ENCODE measurements at regions not wholly inside any gene's neighbourhood (a gene's known extent, or its start where the extent isn't known, plus 50 kb on each side); places are given as distances from the start of the nearest gene placed in this dataset.

DNA sequence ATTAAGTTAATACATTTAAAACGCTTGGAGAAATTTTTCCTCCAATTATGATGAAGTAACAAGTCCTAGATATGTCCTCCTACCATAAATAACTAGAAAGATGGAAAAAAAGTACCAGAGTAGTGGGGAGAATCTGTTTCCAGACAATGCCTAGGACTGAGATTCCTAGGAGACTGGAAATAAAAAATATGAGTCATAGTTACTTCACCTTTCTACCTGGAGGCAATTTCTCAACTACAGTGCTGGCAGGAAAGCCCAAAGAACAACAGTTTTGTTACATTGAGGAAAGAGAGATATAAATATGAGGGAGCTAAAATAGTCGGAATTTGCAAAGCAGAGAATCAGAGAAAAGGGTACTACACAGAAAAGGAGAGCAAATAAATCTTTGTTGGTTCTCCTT, 202.1 kb upstream of the ARHGAP42 start:
- no peak for TF ChIP-seq CTCF (IDR thresholded peaks at IDR 0.05; ENCODE audit: control extremely low read depth, extremely low read depth, low read depth, missing control alignments)
- ChIA-PET CTCF (no interaction called here), POLR2A (no interaction called here)
- no peak for DNase-seq (ENCODE audit: extremely low spot score)

- no peak for TF ChIP-seq CTCF (IDR thresholded peaks at IDR 0.05; ENCODE audit: control extremely low read depth, extremely low read depth, low read depth, missing control alignments)
- no peak for DNase-seq (ENCODE audit: extremely low spot score)
- ChIA-PET CTCF (no interaction called here), POLR2A (no interaction called here)
Measured at GRCh38 chr11:100498780-100499179, 188.3 kb upstream of the ARHGAP42 start.

DNA sequence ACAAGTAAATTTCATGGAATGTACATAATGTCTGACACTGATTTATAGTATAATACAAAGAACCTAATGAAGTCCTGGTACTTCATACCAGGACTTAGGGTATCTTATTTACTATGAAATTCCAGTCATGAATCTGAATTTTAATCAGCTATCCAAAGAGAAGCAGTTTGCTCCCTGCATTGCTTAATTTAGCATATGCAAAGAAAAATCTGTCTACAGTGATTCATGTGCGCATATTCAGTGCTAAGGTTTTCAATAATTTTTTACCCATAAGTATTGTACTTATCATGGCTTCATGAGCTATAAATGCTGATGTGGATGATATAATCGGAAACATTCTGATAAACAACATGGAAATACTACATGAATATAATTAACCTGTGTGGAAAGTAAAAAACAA, 185.6 kb upstream of the ARHGAP42 start:
- ChIA-PET CTCF (no interaction called here), POLR2A (no interaction called here)
- no peak for TF ChIP-seq CTCF (IDR thresholded peaks at IDR 0.05; ENCODE audit: control extremely low read depth, extremely low read depth, low read depth, missing control alignments)
- no peak for DNase-seq (ENCODE audit: extremely low spot score)

DNA sequence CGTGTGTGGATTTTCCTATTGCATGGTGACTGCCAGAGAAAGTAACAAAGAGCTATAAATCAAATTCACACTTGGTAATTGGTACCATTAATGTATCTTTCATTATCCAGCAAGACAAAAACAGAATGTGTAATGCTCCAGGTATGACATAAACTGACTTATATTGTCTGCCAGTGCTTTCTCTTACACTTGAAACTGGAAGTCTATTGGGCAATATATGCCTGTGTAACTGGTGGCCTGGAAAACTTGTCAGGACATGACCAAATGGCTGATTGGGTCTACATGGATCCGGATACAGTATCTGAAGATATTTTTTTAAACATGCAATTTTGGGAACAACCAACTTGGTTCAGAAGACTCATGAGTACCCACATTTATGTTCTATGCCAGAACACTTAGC, 174.6 kb upstream of the ARHGAP42 start:
- no peak for TF ChIP-seq CTCF (IDR thresholded peaks at IDR 0.05; ENCODE audit: control extremely low read depth, extremely low read depth, low read depth, missing control alignments)
- DNase-seq (ENCODE audit: extremely low spot score): no peak
- POLR2A ChIA-PET: no interaction called here
- CTCF ChIA-PET: interaction anchor here (1.0 kb wide), 1 partner anchor 26 kb away, joined by 3 read pairs; no protein-coding TSS in a partner anchor

DNA sequence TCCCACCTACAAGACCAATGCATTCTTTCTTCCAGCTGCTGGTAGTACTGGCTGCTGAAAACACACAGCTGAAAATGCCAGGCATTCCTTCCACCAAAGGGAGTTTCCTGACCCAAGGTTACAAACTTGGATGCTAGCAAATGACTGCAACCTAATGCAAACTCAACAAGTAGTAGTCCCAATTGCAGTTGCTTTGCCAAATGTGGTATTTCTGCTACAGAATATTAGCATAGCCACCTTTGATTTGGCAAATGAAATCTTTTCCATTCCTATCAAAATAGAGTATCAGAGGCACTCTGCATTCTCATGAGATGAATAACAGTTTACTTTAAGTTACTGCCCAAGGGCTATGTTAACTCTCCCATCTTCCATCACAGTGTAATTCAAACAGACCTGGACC, 172.0 kb upstream of the ARHGAP42 start:
- no peak for TF ChIP-seq CTCF (IDR thresholded peaks at IDR 0.05; ENCODE audit: control extremely low read depth, extremely low read depth, low read depth, missing control alignments)
- no peak for DNase-seq (ENCODE audit: extremely low spot score)
- POLR2A ChIA-PET: interaction anchor here (0.7 kb wide), 1 partner anchor 1662 kb away, joined by 3 read pairs; no protein-coding TSS in a partner anchor

GRCh38 chr11:100525197-100525596, 161.9 kb upstream of the ARHGAP42 start:
- ChIA-PET CTCF (no interaction called here), POLR2A (no interaction called here)
- DNase-seq (ENCODE audit: extremely low spot score): no peak
- TF ChIP-seq CTCF (IDR thresholded peaks at IDR 0.05; ENCODE audit: control extremely low read depth, extremely low read depth, low read depth, missing control alignments): no peak

More for the DNA sequence above, 172.0 kb upstream of the ARHGAP42 start:
- CTCF ChIA-PET: interaction anchor here (0.8 kb wide), 1 partner anchor 9 kb away, joined by 3 read pairs; no protein-coding TSS in a partner anchor

GRCh38 chr11:100525635-100526034, 161.5 kb upstream of the ARHGAP42 start:
- TF ChIP-seq CTCF (IDR thresholded peaks at IDR 0.05; ENCODE audit: control extremely low read depth, extremely low read depth, low read depth, missing control alignments): no peak

More at GRCh38 chr11:100525635-100526034, 161.5 kb upstream of the ARHGAP42 start:
- ChIA-PET CTCF (interaction anchor here (1.6 kb wide), 1 partner anchor 10 kb away, joined by 3 read pairs; no protein-coding TSS in a partner anchor), POLR2A (no interaction called here)
- no peak for DNase-seq (ENCODE audit: extremely low spot score)

Data from GM10248 (cell line).